HG03442 (cell line): ENCODE measurements at regions not wholly inside any gene's neighbourhood (a gene's known extent, or its start where the extent isn't known, plus 50 kb on each side); places are given as distances from the start of the nearest gene placed in this dataset.

Experiments
- ATAC-seq: cut with Tn5 transposase; IDR thresholded peaks from one replicate; pipeline ENCODE4 v1.9.1; 2021; ENCODE audit warnings: mild to moderate bottlenecking, moderate library complexity; ENCODE audit not compliant: unreplicated experiment

DNA sequence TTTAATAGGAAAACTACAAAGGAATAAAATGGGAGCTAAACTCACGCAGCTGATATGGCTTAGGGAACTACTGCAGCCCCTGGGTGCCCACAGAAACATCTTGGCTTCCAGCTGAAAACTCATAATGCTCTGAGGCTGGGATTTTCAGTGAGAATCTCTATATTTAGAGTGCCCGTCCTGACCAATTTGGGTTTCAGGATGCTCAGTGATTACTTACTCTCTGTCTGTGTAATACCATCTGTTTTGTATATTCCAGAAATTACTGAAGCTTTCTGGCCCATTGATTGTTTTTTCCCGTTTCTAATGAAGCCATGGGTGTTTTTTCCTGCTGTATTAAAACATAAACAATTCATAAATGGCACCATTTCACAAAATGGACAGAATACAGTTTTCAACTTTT is 50.6 kb upstream of the ZNF385D start:
- no peak for ATAC-seq

DNA sequence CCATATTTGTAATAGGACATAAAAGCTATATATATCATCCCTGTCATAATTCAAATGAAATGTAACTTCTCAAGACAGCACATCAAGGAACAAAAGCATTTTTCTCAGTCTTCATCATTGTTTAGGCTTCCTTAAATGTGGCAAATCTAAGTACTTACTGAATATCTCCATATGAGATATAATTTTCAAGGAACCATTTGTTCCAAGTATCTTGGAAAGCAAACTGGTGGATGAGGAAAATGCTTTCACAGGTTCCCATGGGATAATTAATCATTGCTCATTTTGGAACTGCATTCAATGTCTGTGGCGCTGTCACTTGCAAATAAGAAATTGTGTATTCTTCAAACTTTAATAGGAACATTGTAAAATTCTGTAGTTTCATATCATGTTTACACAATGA is 52.6 kb upstream of the ZNF385D start:
- ATAC-seq: no peak

DNA sequence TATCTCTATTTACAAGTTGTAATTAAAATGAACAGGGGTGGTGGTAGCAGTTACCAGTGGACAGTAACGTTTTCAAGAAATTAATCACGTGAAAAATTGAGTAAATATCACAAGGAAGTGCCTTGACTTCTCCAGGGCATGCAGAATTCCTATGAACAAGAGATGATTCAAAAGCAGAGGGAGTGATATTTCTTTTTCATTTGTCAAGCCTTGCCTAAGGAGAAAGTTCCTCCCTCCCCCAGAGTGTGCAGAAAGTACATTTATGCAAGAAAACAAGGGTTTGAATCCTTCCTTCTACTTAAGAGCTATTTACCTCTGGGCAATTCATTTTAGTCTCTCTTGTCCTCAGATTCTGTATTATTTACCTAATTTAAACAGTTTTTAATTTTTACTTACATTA is 53.3 kb upstream of the ZNF385D start:
- ATAC-seq: no peak

DNA sequence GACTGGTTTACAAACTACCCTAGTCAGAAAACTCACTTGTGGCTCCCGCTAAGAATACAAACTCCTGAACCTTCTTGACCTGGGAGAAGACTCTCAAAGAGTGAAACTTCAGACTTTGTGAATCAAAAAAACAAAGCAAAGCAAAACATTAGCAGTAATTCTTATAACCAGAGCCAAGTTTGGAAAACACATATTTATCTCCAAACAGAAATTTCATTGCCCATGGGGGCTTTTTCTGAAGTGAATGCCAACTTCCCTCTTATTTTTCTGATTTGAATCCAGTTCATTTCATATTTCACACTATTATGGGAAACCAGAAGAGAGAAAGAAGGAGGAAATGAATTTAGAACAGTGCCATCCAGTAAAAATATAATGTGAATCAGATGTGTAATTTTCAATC is 55.7 kb upstream of the ZNF385D start:
- ATAC-seq: no peak

DNA sequence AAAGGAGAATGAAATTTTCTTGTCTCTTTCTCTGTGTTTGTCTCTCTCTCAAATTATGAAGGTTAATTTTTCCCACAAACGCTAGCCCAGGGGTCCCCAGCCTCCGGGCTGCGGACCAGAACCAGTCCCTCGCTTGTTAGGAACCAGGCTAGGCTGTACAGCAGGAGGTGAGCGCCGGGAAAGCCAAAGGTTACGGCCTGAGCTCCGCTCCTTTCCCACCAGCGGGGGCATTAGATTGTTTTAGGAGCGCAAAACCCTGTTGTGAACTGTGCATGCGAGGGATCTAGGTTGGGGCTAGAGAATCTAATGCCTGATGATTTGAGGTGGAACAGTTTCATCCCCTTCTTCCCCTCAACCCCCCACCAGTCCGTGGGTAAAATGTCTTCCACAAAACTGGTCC is 74.7 kb upstream of the ZNF385D start:
- no peak for ATAC-seq

DNA sequence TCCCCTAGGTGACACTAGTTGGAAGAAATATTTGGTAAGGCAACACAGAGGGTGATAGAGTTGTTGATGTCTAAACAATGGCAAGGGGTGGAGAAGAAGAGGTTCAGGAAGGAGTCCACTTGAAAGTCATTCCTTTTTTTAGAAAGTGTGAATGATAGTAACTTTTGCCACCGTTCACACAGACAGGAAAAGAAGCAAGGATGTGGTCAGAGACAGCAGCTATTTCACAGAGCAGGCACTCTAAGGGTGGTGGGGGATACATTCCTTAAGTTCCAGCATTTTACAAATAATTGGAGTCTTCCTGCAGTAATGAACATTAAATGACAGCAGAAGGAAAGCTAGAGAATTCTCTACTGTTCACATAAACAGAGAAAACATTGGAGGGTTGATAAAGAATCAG is 75.4 kb upstream of the ZNF385D start:
- no peak for ATAC-seq

DNA sequence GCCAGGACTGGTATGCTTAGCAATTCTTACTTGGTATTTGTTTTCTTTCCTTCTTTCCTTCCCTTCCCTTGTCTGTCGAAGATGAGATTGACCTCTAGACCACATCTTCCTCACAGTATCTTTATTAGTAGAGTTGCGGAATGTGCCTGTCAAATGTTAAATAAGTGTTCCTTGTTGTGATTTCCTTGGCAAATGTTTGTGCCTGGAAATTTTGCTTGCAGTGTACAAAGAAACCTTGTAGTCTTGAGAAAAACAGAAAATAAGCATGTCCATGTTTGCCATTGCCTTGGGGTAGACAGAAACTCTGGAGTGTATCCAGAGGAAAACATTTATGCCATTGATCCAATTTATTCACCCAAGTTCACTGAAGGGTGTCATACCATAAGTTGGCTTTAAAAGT is 79.5 kb upstream of the ZNF385D start:
- ATAC-seq: no peak

DNA sequence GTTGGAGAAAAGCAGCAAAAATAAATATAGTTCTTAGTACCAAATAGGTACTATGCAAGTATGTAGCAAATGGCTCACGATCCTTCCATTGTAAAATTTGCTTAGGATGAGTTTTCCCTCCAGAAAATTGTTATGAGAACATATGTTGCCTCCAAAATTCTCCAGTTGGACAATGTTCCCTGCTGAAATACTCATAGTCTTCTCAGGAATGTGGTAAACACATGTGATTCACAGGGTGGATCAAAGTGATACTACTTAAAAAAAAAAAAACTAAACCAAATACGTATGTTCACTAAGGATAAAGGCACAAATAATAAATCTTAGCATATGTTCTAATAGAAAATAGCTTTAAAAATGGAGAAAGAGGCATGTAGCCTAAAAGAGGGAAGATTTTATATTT is 84.3 kb upstream of the ZNF385D start:
- no peak for ATAC-seq

DNA sequence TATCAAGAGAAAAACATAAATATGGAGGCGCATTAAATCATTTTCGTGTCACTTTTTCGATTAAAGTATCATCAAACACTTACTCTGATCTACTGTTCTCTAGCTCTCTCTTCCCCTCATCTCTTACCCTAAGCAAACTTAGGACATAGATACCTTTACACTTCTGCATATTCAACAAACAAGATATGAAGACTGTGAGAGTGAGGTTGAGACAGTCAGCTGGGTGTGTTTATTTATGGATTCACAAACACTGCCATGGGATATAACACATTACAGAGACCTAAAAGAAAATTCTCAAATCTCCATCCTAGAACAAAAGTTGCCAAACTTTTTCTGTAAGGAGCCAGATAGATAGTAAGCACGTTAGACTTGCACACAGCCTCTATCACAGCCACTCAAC is 85.2 kb upstream of the ZNF385D start:
- ATAC-seq: no peak

DNA sequence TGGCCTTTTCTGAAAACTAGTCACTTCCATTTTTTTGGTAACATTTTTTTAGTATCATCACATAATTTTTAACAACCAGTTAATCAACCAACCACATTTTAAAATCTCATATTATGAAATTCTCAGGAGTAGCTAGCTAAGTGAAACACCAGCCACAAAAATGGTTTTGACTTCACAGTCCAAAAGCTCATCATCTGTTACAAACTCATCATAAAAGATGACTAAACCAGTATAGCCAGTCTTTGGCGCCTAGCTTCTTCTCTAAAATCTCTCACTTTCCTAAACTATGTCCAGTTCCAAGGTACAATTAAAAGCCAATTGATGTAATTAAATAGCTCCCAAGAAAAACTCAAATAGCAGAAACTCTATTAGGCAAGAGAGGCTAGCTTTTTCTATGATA is 88.2 kb upstream of the ZNF385D start:
- no peak for ATAC-seq

DNA sequence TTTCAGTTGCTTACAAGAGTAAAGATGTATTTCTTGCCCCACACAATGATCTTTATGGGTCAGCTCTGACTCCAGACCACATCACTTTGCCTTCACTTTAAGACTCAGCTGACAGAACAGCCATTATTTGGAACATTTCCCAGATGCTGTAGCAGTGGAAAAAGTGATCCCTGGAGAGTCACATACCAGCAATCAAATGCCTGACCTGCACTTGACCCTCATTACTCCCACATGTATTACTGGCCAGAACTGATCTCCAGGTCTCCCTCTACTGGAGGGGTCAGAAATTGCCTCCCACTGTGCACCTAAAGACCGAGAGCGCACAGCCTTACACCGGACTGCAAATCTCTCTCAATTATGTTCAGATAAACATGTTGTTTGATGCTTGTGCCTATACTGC is 88.6 kb upstream of the ZNF385D start:
- no peak for ATAC-seq

DNA sequence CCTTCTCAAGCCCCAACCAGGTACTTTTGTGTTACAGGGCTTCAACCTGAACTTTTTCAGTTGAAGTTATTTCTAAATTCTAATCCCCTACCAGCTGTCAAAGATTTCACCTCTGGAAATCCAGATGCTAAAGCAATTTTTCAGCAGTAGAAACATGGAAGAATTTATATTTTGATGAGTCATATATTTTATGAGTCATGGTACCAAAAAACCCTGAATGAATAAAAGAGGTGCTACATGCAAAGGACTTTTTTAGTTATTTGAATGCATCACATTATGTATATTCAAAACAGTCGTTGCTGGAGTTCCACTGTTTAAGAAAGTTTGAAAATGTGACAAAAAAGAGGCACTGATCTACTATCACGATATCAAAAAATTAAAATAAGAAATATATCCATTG is 96.0 kb upstream of the ZNF385D start:
- no peak for ATAC-seq

DNA sequence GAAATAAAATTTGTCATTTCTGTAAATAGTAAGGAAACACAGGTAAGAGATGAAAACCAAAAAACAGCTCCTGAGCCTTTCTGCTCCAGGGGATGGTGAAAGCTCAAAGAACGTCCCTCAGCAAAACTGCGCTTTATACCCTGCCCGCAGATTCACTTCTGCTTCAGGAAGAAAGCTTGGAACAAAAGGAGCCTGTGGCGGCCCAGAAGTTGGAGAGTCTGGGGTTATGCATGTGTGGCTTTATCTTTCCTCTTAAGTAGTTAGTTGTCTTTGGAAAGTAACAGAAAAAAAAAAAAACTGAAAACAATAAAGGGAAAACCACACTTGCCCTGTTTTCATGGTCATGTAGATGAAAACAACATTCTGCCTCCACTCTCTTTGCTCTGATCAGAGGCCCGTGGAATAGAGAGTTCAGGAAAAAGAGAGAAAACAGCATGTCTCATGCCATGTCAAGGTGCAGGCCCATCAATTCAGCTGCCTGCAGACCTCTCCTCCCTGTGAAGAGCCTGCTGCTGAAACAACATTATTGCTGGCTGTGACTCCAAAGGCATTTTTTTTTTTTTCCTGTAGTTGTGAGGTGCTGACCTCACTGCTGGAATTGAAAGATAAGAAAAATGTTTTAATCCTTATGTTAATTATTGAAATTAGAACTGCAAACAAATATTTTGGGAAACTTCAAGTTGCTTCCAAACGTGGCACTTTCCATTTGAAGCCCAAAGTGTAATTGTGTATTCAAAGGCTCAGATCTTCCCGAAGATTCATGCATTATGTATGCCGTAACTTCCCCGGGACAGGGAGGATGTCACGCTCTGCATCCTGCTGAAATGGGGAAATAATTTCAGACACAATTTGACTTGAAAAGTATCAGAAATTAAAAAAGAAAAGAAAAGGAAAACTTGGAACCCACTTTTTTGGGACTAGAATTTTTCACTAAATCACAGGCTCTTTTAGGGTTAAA is 108.4 kb upstream of the ZNF385D start:
- no peak for ATAC-seq

DNA sequence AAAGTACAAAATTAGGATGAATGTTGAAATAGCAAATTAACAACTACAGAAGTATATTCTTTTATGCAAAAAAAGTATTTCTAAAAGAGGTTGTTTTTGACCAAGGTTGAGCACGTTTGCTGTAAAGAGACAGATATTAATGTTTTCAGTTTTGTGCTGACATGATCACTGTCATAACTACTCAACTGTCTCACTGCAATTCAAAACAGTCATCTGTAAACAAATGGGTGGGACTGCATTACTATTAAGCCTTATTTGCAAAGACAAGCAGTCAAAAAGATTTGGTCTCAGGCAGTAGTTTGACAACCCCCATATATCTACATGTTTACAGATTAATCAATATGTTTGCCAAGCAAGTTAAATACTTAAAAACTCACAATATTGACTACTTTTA is 109.1 kb upstream of the ZNF385D start:
- no peak for ATAC-seq

DNA sequence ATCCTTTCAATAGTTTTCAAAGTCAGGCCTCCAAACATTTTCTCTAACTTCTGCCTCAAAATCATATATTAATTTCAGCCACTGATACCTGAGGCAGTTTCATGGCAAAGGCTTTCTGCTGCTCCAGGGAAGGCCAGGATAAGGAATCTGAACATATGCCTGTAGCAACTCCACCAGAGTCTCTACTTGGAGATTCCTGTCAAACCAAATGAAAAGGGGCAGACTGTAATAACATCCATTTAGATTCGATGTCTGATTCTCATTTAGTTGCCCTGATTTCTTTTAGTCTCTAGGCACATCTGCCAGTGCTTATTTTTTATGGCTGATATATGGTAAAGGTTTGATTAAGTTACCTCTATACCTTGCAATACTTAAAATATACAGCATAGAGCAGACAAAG is 109.6 kb upstream of the ZNF385D start:
- no peak for ATAC-seq

DNA sequence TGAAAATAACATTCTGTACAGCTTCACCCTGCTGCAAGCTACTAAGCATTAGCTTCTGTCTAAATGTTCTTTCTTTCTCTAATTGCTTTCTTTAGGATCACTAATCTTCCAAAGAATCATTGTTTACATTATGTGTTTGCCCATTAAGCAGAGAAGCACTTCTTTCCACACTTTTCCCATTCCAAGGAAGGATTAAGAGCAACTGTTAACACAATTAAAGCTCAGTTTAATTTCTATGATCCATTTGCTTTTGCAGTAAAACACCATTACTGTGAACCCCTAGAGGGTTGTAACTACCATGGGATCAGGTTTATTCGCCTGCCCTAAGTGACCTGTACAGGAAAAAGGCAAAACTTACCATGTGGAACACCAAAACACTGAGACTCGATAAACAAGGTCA is 125.8 kb upstream of the ZNF385D start:
- no peak for ATAC-seq

DNA sequence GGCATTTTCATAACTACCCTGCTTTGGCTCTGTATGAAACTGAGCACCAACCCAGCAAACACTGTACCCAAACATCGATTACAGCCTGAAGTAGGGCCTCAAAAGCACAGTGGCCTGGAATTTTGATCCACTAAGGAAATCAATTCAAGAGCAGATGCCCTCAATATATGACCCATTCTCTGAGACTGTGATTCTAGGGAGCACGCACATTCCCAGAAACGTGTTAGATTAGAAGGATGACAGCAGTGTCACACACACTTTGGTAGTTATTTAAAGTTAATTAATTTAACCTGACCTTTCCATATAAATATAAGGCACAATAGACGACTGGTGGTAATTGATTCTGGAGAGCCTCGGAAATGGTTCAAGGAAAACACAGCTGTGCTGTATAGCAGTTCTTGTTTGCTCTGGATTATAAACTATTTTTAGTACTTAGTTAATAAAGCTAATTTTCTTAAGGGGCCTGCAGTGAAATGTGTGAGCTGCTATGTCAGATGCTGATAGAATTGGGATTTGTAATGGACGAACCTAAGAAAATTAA is 126.3 kb upstream of the ZNF385D start:
- no peak for ATAC-seq

DNA sequence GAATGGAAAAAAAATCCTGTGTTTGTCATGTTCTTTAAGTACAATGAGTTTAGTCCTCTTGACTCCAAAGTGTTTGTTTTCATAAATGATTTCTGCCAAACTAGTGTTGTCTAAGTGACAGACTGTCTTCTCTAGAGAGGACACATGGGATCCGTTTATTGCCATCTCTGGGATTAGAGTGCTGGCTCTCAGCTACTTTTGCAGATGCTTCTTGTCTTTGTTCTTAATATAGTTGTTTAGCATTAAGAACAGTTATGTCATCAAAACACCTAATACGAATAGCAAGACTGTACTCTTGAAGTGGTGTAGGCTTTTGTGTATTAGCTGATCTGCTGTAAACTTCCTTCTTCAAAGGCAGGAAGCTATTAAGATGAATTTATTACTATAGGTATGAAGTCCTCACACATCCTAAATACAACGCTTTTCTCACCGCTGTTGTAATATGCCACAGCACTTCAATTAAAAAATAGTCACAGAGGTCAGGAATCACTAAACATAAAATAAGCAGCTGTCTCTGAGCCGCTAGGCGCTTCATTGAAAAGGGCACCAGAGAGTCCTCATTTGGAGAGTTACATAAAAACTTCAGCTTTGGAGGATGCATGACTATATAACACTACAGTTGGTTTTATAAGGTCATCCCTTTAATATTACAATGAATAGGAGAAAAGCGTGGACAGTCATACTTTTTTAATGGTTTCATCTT is 128.3 kb upstream of the ZNF385D start:
- ATAC-seq: no peak

DNA sequence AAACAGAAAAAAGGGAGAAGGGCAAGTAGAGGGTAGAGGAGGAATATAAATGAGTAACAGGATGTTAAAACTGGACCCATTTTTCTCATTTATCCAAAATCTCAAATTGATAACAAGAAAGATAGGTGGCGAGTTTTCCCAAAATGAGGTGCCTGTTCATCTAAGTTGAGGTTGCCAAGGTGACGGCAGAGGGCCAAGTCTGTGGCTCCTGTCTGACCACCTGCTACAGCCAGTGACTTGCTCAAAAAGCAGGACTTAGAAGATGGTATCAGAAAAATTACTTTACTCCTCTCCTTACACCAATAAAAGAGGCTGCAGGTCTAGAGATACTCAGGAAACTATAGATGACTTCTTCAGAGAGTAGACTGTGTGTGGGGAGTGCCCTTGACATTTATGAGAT is 137.6 kb upstream of the ZNF385D start:
- ATAC-seq: no peak

DNA sequence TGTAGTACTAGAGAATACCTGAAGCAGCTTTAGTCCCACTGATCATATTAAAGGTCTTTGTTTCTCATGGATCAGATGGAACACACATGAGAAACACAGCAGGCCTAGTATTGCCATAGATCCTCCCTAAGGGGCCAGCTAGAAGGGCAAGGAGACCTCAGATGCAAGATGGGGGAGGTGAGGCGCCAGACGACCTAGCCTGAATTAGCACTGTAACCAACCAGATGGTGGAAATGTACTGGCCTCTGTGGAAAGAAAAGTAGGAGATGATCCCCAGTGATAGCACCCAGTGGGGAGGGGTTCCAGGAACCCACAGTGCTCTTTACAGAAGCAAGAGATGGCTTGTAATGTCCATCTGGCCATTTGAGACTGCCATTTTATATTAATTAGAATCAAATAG is 138.2 kb upstream of the ZNF385D start:
- no peak for ATAC-seq

DNA sequence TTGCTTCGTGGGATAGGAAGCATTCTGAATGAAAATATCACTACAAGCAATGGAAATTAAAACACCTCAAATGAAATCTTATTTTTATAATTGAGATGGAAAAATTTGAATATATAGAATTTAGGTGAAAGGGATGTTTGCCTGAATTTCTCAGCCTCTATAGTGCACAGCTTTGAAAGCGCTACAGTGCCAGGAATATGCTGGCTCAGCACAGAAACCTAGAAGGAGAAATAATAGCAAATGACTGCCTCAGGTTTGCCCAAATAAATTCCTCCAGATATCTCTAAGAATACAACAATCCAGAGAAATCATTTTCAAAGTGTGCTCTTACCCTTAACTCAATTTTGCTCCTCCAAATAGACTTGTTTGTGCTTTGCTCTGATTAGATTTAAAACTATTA is 141.1 kb upstream of the ZNF385D start:
- ATAC-seq: no peak

DNA sequence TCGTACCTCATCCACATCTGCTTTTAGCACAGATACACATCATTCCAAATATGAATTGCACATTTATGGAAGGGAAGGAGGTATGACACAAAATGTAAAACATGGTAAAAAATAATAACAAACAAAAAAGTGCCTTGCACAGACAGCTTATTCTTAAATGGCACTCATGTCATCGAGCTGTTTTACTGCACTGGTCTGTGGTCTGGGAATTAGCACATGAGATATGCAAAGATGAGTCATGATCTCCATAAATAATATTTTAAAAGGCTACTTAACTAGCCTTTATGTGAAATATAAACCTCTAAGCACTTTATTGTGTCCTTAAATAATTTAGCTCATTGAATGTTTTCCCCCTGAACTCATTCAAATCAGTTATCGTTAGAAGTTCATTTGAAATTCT is 142.2 kb upstream of the ZNF385D start:
- no peak for ATAC-seq
